Endothelial cell of umbilical vein (primary cell): ENCODE measurements at regions not wholly inside any gene's neighbourhood (a gene's known extent, or its start where the extent isn't known, plus 50 kb on each side); places are given as distances from the start of the nearest gene placed in this dataset.
"Not testable (repeated sequence)": the region's sequence is repeated elsewhere in the genome, so short reads cannot be mapped to it uniquely, and the experiment has no call there.

ENCODE experiments used
- CTCF ChIP-seq, 2 donors: IDR thresholded peaks; 1 replicate in 1 of 2; 2 replicates in 1 of 2; pipeline ENCODE4 v1.5.1; 2011; ENCODE audit warnings: low read length in 2 of 2, mild to moderate bottlenecking in 2 of 2, moderate library complexity in 2 of 2, control low read depth in 1 of 2, inconsistent platforms in 1 of 2, low read depth in 1 of 2; ENCODE audit not compliant: insufficient read depth in 1 of 2; ENCODE audit errors: extremely low read depth in 1 of 2
- EZH2 ChIP-seq: IDR thresholded peaks from 2 replicates; pipeline ENCODE4 v1.6.1; 2012; ENCODE audit warnings: borderline replicate concordance, low read depth, mild to moderate bottlenecking, moderate library complexity, low read length, inconsistent platforms; ENCODE audit not compliant: severe bottlenecking
- GATA2 ChIP-seq: IDR thresholded peaks from 2 replicates; pipeline ENCODE4 v1.7.0; 2011; ENCODE audit warnings: low read depth, mild to moderate bottlenecking, moderate library complexity, mixed read lengths, low read length; ENCODE audit not compliant: insufficient read length, insufficient read depth
- MYC ChIP-seq: IDR thresholded peaks from one replicate; pipeline ENCODE4 v1.6.1; 2011; ENCODE audit warnings: mild to moderate bottlenecking, low read depth, low read length
- POLR2A ChIP-seq: IDR thresholded peaks from 2 replicates; pipeline ENCODE4 v1.6.1; 2012; ENCODE audit warnings: low read depth, mild to moderate bottlenecking, control low read depth, low read length
- POLR2AphosphoS5 ChIP-seq: IDR thresholded peaks from 2 replicates; pipeline ENCODE4 v1.6.1; 2012; ENCODE audit warnings: low read depth, mild to moderate bottlenecking, control low read depth, low read length, moderate library complexity; ENCODE audit not compliant: insufficient read depth

GRCh38 chr4:187672526-187672925, 323.0 kb upstream of the ZFP42 start:
- TF ChIP-seq POLR2A; CTCF (IDR thresholded peaks at IDR 0.05; ENCODE audit: extremely low read depth in 1 of 2, insufficient read depth in 1 of 2, low read depth in 1 of 2, low read length in 2 of 2); GATA2; POLR2AphosphoS5; EZH2; MYC: not testable (repeated sequence)
